Right lobe of liver (tissue), 4 donors: ENCODE measurements at regions not wholly inside any gene's neighbourhood (a gene's known extent, or its start where the extent isn't known, plus 50 kb on each side); places are given as distances from the start of the nearest gene placed in this dataset.

Experiments
- POLR2A ChIP-seq: fragments of 450-650 bp; IDR thresholded peaks from one replicate; pipeline ENCODE4 v1.6.1; 2017; ENCODE audit warnings: antibody characterized with exemption, mild to moderate bottlenecking
- TF ChIP-seq, protein P1 (sequence below), 4 donors: fragments of 200-600 bp in 3 of 4; fragments of 450-650 bp in 1 of 4; IDR thresholded peaks; one replicate each; pipeline versions ENCODE4 v1.5.1 to v1.8.0; 2016 to 2022; ENCODE audit warnings: antibody characterized with exemption in 4 of 4, mild to moderate bottlenecking in 2 of 4
- donor health status: DM: no; HTN: no; CAD: no.
- donor health status: DM: no; HTN: no; CAD: no.
- donor health status: DM: no; HTN: yes; CAD: no.

DNA sequence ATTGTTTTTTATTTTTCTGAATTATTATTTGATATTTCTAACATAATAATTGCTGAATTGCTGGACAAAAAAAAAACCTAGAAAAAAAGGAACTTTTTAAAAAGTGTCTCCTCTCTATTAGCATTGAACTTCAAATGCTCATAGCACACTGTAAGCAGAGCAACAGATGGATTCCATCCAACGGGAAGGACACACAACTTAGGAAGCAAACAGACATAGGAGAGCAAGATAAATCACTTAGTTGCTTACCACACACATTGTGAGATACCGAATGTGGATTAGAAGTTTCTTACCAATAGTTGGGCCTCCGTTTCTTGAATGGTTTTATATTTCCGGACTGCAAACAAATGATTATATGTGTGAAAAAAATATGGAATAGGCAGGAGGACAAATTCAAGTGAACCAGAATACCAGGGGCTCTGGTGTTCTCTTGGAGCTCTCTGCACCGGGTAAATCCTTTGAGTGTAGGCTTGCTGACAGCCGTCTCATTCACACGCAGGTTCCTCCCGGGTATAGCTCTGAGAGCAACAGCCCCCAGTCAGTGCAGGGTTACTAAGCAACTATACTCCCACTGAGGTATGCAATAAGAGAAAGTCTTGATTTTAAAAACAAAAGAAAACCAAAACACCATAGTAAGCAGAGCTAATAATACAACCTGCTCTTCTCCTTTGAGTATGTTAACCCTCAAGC lies 217.6 kb downstream of the TMEM167A start:
- no peak for TF ChIP-seq POLR2A
- TF ChIP-seq, protein P1, sequence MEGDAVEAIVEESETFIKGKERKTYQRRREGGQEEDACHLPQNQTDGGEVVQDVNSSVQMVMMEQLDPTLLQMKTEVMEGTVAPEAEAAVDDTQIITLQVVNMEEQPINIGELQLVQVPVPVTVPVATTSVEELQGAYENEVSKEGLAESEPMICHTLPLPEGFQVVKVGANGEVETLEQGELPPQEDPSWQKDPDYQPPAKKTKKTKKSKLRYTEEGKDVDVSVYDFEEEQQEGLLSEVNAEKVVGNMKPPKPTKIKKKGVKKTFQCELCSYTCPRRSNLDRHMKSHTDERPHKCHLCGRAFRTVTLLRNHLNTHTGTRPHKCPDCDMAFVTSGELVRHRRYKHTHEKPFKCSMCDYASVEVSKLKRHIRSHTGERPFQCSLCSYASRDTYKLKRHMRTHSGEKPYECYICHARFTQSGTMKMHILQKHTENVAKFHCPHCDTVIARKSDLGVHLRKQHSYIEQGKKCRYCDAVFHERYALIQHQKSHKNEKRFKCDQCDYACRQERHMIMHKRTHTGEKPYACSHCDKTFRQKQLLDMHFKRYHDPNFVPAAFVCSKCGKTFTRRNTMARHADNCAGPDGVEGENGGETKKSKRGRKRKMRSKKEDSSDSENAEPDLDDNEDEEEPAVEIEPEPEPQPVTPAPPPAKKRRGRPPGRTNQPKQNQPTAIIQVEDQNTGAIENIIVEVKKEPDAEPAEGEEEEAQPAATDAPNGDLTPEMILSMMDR (IDR thresholded peaks at IDR 0.05), result no peak
